ENCODE measurements at regions not wholly inside any gene's neighbourhood (a gene's known extent, or its start where the extent isn't known, plus 50 kb on each side); places are given as distances from the start of the nearest gene placed in this dataset.
A peak's percentile ranks its signal among the peaks of the same experiment; 100 is the strongest.

- H3K4me3 ChIP-seq (ENCODE audit: low read length) = no peak overlapping the region
- TF ChIP-seq, protein P1, sequence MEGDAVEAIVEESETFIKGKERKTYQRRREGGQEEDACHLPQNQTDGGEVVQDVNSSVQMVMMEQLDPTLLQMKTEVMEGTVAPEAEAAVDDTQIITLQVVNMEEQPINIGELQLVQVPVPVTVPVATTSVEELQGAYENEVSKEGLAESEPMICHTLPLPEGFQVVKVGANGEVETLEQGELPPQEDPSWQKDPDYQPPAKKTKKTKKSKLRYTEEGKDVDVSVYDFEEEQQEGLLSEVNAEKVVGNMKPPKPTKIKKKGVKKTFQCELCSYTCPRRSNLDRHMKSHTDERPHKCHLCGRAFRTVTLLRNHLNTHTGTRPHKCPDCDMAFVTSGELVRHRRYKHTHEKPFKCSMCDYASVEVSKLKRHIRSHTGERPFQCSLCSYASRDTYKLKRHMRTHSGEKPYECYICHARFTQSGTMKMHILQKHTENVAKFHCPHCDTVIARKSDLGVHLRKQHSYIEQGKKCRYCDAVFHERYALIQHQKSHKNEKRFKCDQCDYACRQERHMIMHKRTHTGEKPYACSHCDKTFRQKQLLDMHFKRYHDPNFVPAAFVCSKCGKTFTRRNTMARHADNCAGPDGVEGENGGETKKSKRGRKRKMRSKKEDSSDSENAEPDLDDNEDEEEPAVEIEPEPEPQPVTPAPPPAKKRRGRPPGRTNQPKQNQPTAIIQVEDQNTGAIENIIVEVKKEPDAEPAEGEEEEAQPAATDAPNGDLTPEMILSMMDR (conservative IDR thresholded peaks at IDR 0.05; ENCODE audit: low read depth, low read length) = no peak
- no peak for DNase-seq (ENCODE audit: low read depth)
Observed at GRCh38 chr5:35470866-35471265, 146.8 kb upstream of the SPEF2 start.

GRCh38 chr5:35468811-35469210, 148.9 kb upstream of the SPEF2 start:
- DNase-seq (ENCODE audit: low read depth) = no peak
- H3K4me3 ChIP-seq (ENCODE audit: low read length) = no peak overlapping the region
- TF ChIP-seq, protein P1 (conservative IDR thresholded peaks at IDR 0.05; ENCODE audit: low read depth, low read length) = no peak

DNA sequence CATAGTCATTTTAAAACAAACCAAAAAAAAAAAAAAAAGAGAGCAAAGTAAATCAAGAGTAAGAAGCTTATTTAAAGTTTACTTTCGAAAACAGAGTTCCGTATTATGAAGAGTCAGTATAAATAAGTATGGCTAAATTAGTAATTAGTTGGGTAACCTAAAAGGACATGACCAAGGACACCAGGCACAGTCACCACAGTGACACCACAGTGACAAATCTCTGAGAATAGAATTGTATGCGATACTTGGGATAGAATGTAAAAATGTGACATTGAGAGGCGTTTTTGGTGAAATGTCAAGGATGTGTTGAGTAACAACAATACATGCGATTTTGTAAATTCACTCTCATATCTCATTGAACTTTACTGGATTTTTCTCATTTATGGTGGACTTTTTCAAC, 150.9 kb upstream of the SPEF2 start:
- TF ChIP-seq, protein P1 (conservative IDR thresholded peaks at IDR 0.05; ENCODE audit: low read depth, low read length) = no peak
- no peak for DNase-seq (ENCODE audit: low read depth)
- no peak overlapping the region for H3K4me3 ChIP-seq (ENCODE audit: low read length)

GRCh38 chr5:35464757-35465156, 152.9 kb upstream of the SPEF2 start:
- no peak for DNase-seq (ENCODE audit: low read depth)
- H3K4me3 ChIP-seq (ENCODE audit: low read length) = no peak overlapping the region
- TF ChIP-seq, protein P1 (conservative IDR thresholded peaks at IDR 0.05; ENCODE audit: low read depth, low read length) = no peak

GRCh38 chr5:35461530-35461929, 156.1 kb upstream of the SPEF2 start:
- TF ChIP-seq, protein P1 (conservative IDR thresholded peaks at IDR 0.05; ENCODE audit: low read depth, low read length) = no peak
- no peak for DNase-seq (ENCODE audit: low read depth)

GRCh38 chr5:35458824-35459207, 158.8 kb upstream of the SPEF2 start:
- DNase-seq (ENCODE audit: low read depth) = peak; percentile 27
- H3K4me3 ChIP-seq (ENCODE audit: low read length) = no peak overlapping the region
- TF ChIP-seq, protein P1 (conservative IDR thresholded peaks at IDR 0.05; ENCODE audit: low read depth, low read length) = no peak

More at GRCh38 chr5:35461530-35461929, 156.1 kb upstream of the SPEF2 start:
- no peak overlapping the region for H3K4me3 ChIP-seq (ENCODE audit: low read length)

DNA sequence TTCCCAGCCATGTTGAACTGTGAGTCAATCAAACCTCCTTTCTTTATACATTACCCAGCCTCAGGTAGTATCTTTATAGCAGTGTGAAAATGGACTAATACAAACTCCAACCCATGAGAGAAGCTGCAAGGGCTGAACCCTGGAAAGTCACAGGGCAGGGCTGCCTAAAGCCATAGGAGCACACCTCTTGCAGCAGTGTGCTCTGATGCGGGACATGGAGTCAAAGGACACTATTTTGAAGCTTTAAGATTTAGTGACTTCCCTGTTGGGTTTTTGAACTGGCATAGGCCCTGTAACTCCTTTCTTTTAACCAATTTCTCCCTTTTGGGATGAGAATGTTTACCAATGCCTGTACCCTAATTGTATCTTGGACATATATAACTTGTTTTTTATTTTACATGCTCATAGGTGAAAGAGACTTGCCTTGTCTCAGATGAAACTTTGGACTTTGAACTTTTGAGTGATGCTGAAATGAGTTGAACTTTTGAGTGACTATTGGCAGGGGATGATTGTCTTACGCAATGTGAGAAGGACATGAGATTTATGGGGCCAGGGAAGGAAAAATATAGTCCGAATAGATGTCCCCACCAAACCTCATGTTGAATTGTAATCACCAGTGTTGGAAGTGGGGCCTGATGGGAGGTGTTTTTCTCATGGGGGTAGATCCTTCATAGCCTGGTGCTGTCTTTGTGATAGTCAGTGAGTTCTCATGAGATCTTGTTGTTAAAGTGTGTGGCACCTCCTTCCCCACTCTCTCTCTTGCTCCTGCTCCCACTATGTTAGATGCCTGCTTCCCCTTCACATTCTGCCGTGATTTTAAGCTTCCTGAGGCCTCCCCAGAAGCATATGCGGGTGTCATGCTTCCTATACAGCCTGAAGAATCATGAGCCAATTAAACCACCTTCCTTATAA, 159.5 kb upstream of the SPEF2 start:
- DNase-seq (ENCODE audit: low read depth) = no peak
- H3K4me3 ChIP-seq (ENCODE audit: low read length) = no peak overlapping the region
- TF ChIP-seq, protein P1 (conservative IDR thresholded peaks at IDR 0.05; ENCODE audit: low read depth, low read length) = no peak
